ENCODE measurements at regions not wholly inside any gene's neighbourhood (a gene's known extent, or its start where the extent isn't known, plus 50 kb on each side); places are given as distances from the start of the nearest gene placed in this dataset.

GRCh38 chr16:14329727-14330350 lies 258.7 kb downstream of the MRTFB start:
- TF ChIP-seq CTCF (IDR thresholded peaks at IDR 0.05), result no peak
- TF ChIP-seq POLR2A (IDR thresholded peaks at IDR 0.05), result no peak
